ENCODE measurements at regions not wholly inside any gene's neighbourhood (a gene's known extent, or its start where the extent isn't known, plus 50 kb on each side); places are given as distances from the start of the nearest gene placed in this dataset.

GRCh38 chr18:64993695-64994094 is 757.1 kb upstream of the CDH7 start:
- Mint-ChIP-seq H3K4me3 (ENCODE audit: unreplicated experiment) (no peak overlapping the region), H3K9me3 (ENCODE audit: low read depth) (no peaks in the 10 kb centered on the region)
- TF ChIP-seq CTCF (IDR thresholded peaks at IDR 0.05) = no peak

GRCh38 chr18:64992654-64993053 is 758.2 kb upstream of the CDH7 start:
- Mint-ChIP-seq H3K4me1 (ENCODE audit: low read depth) (no peaks in the 10 kb centered on the region), H3K9me3 (ENCODE audit: low read depth) (no peaks in the 10 kb centered on the region), H3K27ac (ENCODE audit: unreplicated experiment) (no peak overlapping the region), H3K36me3 (ENCODE audit: low read depth) (no peaks in the 10 kb centered on the region), H3K4me3 (ENCODE audit: unreplicated experiment) (no peak overlapping the region), H3K27me3 (ENCODE audit: low read depth) (no peaks in the 10 kb centered on the region)
- TF ChIP-seq CTCF (IDR thresholded peaks at IDR 0.05) = no peak
- DNase-seq (ENCODE audit: low spot score) = no peak

More at GRCh38 chr18:64993695-64994094, 757.1 kb upstream of the CDH7 start:
- no peak for DNase-seq (ENCODE audit: low spot score)
- no peaks in the 10 kb centered on the region for H3K27me3 Mint-ChIP-seq (ENCODE audit: low read depth)
- H3K4me1 Mint-ChIP-seq (ENCODE audit: low read depth) = no peaks in the 10 kb centered on the region
- no peaks in the 10 kb centered on the region for H3K36me3 Mint-ChIP-seq (ENCODE audit: low read depth)
- H3K27ac Mint-ChIP-seq (ENCODE audit: unreplicated experiment) = no peak overlapping the region

GRCh38 chr18:64991102-64991501 is 759.7 kb upstream of the CDH7 start:
- DNase-seq (ENCODE audit: low spot score) = no peak
- no peaks in the 10 kb centered on the region for H3K4me1 Mint-ChIP-seq (ENCODE audit: low read depth)
- TF ChIP-seq CTCF (IDR thresholded peaks at IDR 0.05) = no peak
- H3K27ac Mint-ChIP-seq (ENCODE audit: unreplicated experiment) = no peak overlapping the region
- no peaks in the 10 kb centered on the region for H3K27me3 Mint-ChIP-seq (ENCODE audit: low read depth)
- no peak overlapping the region for H3K4me3 Mint-ChIP-seq (ENCODE audit: unreplicated experiment)
- H3K9me3 Mint-ChIP-seq (ENCODE audit: low read depth) = no peaks in the 10 kb centered on the region
- H3K36me3 Mint-ChIP-seq (ENCODE audit: low read depth) = no peaks in the 10 kb centered on the region

GRCh38 chr18:64986906-64987495 is 763.8 kb upstream of the CDH7 start:
- Mint-ChIP-seq H3K4me3 (ENCODE audit: unreplicated experiment) (no peak overlapping the region), H3K9me3 (ENCODE audit: low read depth) (no peaks in the 10 kb centered on the region), H3K27me3 (ENCODE audit: low read depth) (no peaks in the 10 kb centered on the region), H3K36me3 (ENCODE audit: low read depth) (no peaks in the 10 kb centered on the region), H3K27ac (ENCODE audit: unreplicated experiment) (no peak overlapping the region), H3K4me1 (ENCODE audit: low read depth) (no peaks in the 10 kb centered on the region)
- TF ChIP-seq CTCF (IDR thresholded peaks at IDR 0.05) = no peak
- no peak for DNase-seq (ENCODE audit: low spot score)

- H3K4me3 Mint-ChIP-seq (ENCODE audit: unreplicated experiment) = no peak overlapping the region
- no peak overlapping the region for H3K27ac Mint-ChIP-seq (ENCODE audit: unreplicated experiment)
- DNase-seq (ENCODE audit: low spot score) = no peak
- H3K4me1 Mint-ChIP-seq (ENCODE audit: low read depth) = no peaks in the 10 kb centered on the region
- H3K9me3 Mint-ChIP-seq (ENCODE audit: low read depth) = no peaks in the 10 kb centered on the region
- no peak for TF ChIP-seq CTCF (IDR thresholded peaks at IDR 0.05)
- H3K27me3 Mint-ChIP-seq (ENCODE audit: low read depth) = no peaks in the 10 kb centered on the region
- no peaks in the 10 kb centered on the region for H3K36me3 Mint-ChIP-seq (ENCODE audit: low read depth)
Observed at GRCh38 chr18:64983497-64984238, 767.1 kb upstream of the CDH7 start.

Measured in chondrocyte (in vitro differentiated cells).